ENCODE measurements at regions not wholly inside any gene's neighbourhood (a gene's known extent, or its start where the extent isn't known, plus 50 kb on each side); places are given as distances from the start of the nearest gene placed in this dataset.
"Not testable (repeated sequence)": the region's sequence is repeated elsewhere in the genome, so short reads cannot be mapped to it uniquely, and the experiment has no call there.

DNA sequence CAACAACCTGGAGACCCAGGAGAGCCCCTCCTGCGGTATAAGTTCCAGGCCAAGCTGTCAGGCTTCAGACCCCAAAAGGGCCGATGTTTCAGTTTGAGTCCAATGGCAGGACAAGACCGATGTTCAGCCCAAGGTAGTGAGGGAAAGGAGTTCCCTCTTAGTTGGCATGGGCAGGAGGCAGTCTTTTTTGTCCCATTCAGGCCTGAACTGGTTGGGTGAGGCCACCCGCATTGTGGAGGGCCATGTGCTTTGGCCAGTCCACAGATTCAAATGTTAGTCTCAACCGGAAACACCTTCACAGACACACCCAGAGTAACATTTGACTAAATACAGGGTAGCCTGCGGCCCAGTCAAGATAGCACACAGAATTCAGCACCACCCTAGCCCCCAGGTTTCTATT is 89.6 kb upstream of the ANKRD10 start:
- DNase-seq, result no peak

DNA sequence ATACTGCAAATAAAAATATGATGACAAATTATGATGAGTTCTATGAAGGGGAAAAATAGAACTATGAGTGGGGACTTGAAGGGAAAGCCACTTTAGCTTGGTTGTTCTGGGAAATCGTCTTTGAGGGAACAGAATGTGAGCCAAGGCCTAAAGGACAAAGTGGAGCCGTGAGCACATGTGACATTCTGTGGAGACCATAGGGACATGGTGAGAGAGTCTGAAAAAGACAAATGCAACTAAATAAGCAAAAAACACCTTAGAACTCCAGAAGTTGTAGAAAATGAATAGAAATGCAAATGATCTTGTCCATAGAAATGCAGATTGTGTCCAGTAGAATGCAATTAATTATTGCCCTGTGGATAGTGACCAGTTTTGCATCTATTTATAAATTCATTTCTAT is 86.8 kb upstream of the ANKRD10 start:
- DNase-seq, result no peak

DNA sequence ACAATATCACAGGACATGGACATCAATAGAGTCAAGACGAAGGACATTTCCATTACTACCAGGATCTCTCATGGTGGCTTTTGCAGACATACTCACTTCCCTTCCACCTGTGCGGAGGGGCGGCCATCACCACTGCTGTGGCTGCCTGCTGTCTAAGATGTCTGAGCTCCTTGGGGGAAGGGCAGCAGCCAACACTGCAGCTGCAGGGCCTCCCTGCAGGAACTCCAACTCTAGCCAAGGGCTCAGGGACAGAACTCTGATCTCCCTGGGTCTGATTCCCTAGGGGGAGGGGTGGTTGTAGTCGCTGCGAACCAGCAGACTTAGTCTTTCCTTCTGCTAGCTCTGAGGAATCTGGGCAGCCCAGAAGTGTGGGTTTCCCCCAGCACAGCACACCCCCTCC is 78.9 kb upstream of the ANKRD10 start:
- no peak for DNase-seq

DNA sequence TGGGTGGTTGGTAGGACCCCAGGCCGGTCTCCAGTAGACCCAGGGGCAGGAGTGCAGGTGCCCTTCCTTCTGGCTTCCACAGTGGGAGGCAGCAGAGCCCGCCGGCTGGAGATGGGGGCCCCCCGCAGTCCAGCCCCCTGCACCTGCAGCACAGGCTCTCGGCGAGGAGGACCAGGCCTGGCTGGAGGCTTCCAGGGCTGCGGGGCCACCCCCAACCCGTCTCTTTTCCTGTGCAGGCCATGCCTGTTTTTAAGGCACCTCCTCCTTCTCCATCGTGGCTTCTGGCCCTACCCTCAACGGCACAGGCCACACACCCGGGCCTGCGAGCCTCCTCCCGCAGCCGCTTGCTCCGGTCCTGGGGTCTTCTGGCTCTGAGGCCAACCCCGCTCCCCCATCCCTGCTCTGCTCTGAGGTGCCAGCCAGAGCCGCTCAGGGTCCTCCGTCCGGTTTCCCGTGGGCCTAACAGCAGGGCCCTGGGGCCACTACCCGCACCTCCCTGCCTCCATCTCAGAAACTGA is 77.2 kb upstream of the ANKRD10 start:
- no peak for DNase-seq

DNA sequence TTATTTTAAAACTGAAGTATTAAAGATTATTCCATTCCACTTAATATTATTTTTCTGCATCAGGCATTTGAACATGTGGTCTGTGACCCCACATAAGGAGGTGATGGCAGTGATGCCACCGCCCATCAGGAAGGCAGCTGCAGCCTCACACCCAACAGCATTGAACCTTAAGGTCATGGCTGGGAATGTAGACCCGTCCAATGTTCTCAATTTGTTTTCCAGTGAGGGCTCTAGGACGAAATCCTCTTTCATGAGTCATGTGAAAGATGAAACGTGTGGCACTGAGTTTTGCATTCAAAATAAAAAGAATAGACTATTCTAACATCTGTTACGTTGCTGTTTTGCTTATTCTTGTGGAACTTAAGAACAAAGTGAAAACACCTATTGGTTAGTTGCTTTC is 74.5 kb upstream of the ANKRD10 start:
- no peak for DNase-seq

DNA sequence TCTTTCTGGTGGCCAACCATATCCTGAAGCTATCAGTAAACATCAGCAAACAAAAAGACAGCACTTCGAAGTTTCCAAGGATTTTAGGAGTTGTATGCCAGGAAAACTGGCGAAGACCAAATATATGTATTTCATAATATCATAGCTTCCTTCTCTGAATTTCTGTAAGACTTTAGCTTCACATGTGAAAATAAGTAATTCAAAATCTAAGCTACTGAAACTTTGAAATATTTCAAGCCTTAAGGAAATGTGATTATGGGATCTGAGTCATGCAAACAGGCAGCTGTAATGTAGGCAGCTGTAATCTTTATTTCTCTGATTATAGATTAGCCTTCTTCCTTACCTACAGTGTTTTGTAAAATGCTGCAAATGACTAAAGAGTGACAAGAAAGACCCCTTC is 70.7 kb upstream of the ANKRD10 start:
- DNase-seq, result no peak

DNA sequence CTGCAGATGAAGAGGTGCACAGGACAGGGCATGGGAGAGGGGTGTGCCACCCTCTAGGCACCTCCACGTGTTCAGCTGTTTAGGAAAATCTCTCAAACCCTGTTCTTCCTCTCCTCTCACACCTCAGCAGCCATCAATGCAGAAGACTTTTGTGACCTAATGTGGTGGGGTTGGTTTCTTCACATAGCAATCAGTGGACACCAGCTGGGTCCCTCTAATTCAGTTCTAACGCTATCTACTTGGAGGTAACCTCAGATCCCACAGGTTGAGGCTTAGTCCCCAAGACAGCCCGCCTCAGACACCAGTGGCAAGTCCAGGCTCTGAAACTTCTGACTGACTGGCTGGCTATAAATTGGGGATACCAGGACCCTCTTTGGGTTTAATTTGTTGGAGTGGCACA is 69.9 kb upstream of the ANKRD10 start:
- DNase-seq, result no peak

DNA sequence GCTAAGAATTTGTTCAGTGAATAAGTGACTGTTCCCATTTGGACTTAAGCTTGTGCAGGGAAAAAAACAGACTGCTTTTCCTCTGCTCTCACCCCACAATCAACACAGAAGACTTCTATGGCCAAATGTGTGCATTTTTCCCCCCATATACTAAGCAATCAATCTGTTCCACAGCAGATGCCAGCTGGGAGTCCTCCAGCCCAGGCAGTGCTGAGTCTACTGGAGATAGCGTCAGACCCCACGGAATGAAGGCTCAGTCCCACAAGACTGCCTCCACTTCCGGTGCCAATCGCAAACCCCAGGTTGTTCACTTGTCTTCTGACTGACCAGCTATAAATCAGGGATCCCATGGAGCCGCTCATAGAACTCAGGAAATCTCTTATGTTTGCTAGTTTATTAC is 69.5 kb upstream of the ANKRD10 start:
- DNase-seq, result no peak

DNA sequence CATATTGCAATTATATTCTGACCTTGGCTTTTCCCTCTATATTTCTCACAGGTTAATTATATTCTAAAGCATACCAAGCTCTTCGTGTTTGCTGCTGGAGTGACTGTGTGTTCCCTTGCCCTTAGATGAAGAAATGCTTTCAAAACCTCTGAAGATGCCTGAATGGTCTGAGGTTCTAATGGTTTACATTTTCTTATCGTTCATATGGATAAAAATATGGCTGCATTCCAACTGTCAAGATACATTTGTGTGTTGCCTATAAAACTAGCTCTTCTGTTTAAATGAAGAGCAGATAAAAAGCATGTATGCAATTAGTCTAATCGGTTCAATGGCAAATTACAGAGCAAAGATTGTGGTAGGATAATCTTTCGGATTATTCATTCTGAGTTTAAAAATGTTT is 68.4 kb upstream of the ANKRD10 start:
- no peak for DNase-seq

DNA sequence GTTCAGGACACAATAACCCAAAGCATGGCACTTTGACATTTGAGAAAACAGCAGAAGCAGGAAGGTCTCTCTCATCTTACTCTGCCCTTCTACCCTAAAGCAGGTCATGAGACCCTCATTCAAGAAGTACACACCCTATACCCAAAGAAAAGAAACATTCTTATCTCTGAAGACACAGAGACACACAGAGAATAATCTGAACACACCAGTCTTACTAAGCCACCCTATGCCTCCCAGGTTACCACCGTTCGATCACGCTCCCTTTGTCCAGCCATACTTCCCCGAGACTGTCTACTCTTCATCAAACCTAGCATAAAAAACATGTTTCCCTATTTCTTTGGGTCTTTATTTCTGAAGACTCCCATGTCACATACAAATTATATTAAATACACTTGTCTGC is 66.5 kb upstream of the ANKRD10 start:
- no peak for DNase-seq

DNA sequence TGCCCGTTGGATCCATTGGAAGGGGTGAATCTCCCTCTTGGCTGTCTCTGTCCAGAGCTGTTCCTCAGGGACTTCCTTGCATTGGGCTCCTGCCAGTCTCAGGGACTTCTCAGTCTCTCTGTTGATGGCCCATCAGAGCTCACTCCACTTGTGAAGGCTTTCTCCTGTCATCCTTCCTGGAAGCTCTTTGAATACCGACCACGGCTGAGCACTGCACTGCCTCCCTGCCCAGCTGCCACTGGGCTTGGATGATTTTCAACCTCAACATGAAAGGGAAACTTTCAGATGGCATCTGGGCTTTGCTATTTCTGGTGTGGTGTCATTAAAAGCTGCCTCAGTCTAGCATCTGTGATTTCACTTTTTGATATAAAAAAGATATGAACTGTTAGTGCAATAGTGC is 66.1 kb upstream of the ANKRD10 start:
- DNase-seq, result no peak

DNA sequence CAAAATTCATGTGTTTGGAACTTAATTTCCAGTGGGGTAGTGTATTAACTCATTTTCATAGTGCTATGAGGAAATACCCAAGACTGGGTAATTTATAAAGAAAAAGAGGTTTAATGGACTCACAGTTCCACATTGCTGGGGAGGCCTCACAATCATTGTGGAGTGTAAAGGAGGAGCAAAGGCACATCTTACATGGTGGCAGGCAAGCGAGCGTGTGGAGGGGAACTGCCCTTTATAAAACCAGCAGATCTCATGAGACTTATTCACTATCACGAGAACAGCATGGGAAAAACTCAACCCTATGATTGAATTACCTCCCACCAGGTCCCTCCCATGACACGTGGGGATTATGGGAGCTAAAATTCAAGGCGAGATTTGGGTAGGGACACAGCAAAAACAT is 64.3 kb upstream of the ANKRD10 start:
- not testable (repeated sequence) for DNase-seq

DNA sequence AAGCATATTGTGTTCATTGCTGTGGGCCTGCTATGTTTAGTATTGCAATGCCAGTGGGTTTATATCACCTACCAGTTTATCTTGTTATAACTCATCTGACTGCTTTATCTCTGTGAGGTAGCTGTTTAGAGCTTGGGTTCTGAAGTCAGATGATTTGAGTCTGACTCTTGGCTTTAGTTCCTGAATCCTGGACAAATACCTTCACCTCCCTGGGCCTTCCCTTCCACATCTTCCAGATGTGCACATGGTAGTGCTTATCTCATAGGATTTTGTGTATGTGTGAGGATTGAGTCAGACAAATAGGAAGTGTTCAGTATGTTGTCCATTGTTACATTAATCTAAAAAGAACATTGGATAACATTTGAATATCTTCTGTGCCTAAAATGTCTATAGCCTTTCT is 63.5 kb upstream of the ANKRD10 start:
- no peak for DNase-seq

DNA sequence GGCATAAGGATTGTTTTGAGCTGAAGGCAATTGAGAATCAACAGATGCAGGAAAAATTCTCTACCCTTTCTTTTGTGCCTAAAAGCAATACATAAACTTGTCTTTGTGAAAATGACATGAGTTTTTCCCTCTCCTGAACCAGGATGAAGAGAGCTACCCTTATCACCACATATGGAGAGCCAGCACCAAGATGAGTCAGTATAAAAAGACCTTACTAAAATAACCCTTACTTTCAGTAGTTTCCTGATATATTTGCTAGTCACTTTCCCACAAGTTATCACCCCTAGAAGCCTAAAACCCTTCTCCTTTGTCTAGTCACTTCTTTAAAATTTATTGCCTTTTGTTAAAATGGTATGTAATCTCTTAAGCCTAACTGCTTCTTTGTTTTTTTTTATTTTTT is 61.9 kb upstream of the ANKRD10 start:
- no peak for DNase-seq

DNA sequence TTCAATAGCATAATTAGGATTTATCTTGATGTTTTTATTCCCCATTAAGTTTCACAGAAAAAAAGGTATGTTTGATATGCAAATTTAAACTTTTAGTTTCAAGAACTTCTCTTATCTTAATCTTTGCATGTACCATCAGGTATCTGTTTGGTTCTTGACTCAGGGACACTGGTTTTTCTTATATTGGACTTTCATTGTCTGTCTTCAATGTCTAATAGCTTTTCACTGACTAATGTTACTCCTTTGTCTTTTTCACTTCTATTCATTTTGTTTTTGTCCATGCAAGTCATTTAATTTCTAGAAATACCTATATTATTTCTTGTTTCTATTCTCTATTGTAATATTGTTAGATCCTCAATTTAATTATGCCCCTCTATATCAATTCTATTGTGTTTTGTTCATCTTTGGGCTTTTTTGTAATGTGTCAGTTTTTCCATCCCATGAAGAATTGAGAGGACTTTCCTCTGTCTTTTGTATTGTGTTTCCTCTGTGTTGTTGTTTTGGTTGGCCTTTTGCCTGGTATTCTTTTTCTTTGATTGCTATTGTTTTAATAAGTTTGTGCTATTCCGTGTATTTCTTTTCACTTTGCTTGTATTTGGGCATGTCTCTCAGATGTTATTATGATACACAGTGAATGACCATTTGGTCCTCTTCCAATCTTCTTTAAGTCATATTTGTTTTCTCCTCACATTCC is 58.3 kb upstream of the ANKRD10 start:
- no peak for DNase-seq

DNA sequence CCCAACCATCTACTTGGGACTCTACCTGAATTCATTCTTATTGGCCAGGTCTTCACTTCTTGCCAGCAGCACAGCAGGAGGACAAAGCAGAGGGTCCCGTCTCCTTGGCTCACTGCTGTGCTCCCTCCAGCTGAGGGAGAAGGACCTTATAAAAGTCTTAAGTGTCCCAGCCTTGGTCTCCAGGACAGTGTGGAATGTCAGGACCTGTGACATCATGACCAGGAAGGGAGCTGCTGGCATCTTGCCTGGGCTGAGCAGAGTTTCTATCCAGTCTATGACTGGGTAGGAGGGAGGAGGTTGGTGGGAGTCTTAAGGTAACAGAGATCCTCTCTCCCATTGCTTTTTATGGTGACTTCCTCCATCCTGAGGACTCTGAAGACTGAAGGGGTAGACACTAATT is 56.6 kb upstream of the ANKRD10 start:
- DNase-seq, result no peak

DNA sequence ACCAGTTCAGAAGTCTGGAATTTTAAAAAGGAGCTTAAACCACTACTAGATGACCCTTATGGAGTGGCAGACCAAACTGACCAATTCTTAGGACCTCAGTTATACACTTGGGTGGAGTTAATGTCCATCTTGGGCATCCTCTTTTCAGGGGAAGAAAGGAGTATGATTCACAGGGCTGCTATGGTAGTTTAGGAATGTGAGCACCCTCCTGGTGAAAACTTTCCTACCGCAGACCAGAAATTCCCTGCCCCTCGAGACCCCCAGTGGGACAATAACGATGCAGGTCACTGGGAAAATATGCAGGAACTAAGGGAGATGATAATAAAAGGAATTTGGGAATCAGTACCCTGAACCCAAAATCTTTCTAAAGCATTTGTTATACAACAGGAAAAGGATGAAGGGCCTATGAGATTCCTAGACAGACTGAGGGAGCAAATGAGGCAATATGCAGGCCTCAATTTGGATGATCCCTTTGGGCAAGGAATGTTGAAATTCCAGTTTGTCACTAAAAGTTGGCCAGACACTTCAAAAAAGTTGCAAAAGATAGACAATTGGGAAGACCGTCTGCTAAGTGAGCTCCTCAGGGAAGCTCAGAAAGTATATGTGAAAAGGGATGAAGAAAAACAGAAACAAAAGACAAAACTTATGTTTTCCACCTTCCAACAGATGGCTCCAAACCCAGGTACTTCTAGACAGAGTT is 52.4 kb upstream of the ANKRD10 start:
- not testable (repeated sequence) for DNase-seq

DNA sequence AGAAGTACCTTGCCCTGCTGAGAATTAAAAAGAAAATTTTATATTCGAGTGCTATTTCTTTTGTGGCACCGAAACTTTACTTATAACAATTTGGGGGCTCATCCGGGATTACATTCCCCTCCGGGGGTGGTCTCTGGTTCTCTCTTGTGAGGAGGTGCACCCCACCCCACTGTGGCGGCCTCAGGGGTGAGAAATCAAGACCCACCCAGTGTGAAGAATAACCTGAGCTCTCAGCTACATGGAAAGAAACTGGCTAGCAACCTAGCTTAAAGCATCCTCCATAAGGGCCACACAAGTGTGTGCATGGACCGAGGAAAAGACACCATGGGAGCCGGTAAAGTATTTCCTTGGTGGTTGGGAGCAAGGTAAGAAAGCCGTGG is 50.9 kb upstream of the ANKRD10 start:
- DNase-seq, result no peak

DNA sequence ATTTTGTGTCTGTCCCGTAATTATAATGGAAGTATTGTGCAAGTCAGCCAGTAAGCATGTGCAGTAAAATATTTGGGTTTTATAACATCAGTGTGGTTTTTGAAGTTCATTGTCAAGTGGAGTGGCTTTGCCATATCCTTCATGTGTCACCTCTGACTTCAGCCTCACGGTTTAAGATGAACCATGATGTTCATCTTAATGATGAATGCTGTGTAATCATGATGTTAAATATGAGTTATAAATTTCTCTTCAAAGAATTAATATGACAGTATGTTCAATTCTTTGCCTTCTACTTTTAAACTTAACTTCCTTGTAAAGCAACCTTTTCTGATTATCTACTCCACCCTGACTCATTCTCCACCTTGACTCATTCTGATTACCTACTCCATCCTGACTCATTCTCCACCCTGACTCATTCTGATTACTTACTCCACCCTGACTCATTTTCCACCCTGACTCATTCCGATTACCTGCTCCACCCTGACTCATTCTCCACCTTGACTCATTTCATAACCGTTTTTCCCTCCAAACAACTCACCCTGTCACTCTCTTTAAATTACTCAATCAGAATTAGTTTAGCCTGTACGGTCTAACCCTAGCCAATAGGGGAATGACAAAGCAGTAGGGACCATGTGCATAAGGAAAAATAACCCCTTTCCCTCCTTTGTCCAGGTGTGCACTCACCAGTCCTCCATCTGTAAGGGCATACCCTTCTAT is 50.3 kb upstream of the ANKRD10 start:
- DNase-seq, result no peak

Measured in stimulated activated CD4-positive, alpha-beta T cell treated with anti-CD3 and anti-CD28 coated beads, Interleukin-2, amount 100 ng/mL, for 24 hours (primary cell).